DMS114 treated with DMSO at 0.1 percent for 48 hours (cell line): ENCODE measurements at regions not wholly inside any gene's neighbourhood (a gene's known extent, or its start where the extent isn't known, plus 50 kb on each side); places are given as distances from the start of the nearest gene placed in this dataset.
"Not testable (repeated sequence)": the region's sequence is repeated elsewhere in the genome, so short reads cannot be mapped to it uniquely, and the experiment has no call there.

Experiments used
- DNase-seq: peaks from one replicate; lab custom pipeline; 2025; ENCODE audit not compliant: unreplicated experiment; lab: John Stamatoyannopoulos, UW

DNA sequence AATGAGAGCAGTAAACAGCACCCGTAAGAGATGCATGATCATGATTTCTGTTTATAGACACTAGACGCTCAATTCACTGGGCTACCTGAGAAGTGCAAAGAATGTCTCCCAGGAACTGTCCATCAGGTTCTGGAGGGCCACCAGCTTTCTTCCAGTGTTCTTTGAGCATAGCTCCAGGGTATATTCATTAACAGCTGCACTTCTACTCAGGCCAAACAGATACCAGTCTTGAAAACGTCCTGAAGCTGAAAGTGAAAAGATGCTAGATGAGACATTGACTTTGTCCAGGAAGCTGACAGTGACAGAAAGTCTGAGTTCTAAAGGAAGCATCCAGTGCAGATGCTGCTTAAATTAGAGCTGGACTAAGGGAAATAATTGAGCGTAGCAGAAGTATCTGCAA, 488.7 kb upstream of the TYRP1 start:
- no peak for DNase-seq

DNA sequence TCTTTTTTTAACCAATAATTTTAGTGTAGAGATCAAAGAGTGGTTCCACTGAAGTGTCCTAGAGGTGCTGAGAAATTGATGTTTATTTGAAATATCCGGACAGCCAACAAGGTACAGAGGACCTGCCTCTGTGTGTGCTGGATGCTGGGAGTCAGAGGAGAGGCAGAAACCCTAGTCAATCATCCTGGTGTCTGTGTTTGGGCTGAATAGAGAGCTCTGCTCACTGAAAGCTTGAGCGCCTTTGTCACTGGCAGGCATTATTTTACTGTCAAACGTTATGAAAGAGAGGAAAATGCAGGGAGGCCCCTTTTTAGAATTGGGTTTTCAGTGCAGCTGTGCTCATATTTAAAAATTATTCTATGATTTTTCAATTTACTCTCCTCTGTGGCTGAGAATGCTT, 480.3 kb upstream of the TYRP1 start:
- no peak for DNase-seq

DNA sequence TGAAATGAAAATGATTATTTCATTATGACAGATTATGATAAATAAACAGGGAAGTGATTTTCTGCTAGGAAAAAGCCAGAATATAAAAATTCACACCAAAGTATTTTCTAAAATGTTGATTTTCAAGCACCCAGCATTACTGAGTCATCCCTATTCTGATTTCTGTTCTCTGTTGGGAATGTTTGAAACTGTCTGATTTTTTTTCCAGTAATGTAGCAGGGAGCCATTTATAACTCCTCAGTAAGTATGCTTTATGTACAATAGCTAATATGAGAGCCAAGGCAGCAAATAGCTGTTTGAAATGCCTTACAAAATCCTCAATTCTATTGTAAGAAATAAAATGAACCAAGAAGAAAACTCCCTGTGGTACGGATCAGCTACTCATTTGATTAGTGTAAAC, 471.7 kb upstream of the TYRP1 start:
- no peak for DNase-seq

DNA sequence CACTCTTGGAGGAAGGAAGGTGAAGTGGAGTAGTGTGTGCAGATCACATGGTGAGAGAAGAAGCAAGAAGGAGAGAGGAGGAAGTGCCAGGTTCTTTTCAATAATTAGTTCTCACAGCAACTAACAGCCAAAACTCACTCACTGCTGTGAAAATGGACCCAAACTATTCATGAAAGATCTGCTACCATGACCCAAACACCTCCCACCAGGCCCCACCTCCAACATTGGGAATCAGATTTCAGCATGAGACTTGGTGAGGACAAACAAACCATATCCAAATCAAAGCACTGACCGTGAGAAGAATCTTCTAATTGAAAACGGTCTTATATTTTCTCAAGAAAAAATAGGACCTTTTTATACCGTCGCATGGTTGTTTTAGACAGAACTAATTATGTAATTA, 468.7 kb upstream of the TYRP1 start:
- DNase-seq, result no peak

DNA sequence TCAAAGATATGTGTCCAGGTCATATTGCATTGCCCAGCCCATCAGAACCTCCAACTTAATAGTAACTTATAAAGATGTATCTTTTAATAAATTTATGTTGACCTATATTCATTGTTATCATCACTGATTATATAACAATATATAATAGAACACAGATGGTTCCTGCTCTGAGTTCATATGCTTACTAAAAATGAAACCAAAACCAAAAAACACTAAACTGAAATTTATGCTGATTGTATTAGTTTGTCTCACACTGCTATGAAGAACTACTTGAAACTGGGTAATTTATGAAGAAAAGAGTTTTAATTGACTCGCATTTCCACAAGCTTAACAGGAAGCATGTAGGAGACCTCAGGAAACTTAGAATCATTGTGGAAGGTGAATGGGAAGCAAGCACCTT, 462.5 kb upstream of the TYRP1 start:
- no peak for DNase-seq

DNA sequence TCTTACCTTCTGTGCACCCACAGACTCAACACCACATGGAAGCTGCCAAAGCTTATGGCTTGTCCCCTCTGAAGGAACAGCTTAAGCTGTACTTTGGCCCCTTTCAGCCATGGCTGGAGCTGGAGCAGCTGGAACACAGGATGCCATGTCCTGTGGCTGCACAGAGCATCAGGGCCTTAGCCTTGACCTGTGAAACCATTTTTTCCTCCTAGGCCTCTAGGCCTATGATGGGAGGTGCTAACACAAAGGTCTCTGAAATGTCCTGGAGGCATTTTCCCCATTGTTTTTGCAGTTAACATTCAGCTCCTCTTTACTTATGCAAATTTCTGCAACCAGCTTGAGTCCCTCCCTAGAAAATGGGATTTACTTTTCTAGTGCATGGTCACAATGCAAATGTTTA, 461.4 kb upstream of the TYRP1 start:
- no peak for DNase-seq

DNA sequence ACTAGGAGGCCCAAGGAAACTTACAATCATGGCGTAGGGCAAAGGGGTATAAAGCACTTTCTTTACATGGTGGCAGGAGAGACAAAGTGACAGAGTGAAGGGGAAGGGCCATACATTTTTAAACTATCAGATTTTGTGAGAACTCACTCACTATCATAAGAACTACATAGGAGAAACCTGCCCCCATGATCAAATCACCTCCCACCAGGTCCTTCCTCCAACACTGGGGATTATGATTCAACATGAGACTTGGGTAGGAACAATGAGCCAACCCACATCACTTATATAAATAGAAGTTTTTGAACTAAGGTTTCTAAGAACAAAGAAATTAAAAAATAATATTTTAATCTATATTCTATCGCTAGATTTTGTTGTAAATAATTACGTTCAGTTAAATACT, 460.3 kb upstream of the TYRP1 start:
- no peak for DNase-seq

DNA sequence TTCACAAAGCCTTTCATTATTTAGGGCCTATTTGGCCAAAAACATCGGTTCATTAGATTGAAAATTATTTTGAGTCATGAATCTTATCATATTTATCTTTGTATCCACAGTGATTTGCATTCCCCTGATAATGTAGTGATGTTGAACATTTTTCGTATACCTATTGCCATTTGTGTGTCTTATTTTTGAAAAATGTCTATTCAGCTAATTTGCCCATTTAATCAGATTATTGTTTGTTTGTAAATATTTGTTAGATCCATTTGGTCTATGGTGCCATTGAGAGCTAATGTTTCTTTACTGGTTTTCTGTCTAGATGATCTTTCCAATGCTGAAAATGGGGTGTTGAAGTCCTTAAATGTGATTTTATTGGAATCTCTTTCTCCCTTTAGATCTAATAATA, 439.2 kb upstream of the TYRP1 start:
- DNase-seq, result no peak

DNA sequence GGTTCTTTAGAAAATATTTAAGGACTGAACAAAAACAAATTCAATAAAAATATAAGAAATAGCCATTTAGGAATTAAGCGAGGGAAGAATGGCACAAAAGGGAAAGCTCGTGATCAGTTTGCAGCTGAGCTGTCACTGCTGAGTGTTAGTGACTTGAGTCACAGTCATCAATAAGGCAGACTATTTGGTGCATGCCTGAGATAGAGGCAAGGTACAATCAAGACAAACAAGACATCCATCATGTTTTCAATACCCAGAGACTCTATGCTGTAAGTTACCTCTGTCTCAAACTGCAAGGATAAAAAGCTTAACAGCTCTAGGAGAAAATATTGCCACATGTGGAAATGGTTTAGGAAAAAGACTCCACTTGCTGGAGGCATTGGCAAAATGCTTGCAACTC, 426.4 kb upstream of the TYRP1 start:
- no peak for DNase-seq

DNA sequence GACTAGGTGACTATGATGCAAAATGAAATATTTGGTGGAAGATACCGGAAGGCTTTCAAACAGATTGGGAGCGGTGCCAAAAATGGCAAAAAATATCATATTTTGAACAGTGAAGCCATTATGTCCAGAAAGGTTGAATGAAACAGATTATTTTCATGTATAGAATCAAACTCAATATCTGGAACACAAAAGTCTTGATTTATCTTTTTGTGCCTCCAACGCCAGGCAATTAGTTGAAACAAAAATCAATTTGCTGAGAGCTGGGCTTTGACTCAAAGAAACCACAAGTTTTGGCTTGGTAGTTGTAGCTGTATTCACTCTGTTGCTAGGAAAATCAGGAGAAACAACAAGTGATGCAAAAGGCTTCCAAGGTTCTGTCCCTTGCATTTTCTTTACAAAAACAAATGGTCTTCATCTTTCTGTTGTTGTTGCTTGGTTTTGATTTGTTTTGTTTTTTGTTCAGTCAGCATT, 421.7 kb upstream of the TYRP1 start:
- DNase-seq, result no peak

DNA sequence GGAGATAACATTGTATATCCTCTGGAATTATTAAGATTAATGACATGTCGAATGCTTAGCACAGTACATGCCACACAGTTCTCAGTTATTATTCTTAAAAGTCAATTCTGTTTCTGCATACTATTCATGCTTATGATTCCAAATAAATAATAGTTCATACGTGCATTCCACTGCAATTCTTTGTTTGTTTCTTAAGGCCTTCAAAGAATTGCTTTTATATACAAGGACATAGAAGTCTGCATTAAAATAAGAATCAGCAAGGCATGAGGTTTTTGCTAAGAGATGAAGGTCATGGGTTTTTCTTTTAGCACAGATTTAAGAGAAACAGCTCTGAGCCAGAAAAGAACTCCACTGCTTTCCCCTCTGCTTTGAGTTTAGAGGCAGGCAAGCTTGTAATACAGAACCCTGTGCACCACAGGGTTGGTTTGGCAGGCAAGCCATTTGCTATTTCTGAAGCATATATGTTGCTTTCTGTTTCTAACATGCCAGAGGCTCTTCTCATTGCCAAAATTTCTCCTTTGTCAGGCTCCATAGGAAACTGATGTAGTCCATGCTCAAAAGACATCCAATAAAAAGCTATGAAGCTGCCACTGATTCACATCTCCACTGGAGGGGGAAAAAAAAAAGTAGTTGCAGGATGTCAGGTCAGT, 420.6 kb upstream of the TYRP1 start:
- no peak for DNase-seq

DNA sequence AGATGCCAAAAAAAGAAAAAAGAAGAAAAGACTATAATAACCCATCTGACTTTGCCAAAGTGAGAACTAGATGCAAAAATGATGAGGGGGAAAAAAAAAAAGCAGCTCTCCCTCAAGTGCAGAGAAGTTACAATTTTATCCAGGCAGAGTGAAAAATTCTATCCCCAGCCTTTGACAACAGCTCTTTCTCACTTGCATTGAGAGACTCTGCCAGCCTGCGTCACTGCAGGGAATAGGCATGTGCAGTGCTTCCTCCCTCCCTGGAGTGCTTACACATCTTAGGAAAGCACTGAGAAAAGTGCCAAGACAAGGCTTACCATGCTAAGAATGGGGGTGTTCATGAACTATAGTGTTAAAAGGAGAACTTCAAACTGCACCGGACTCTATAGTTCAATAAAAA, 418.6 kb upstream of the TYRP1 start:
- DNase-seq, result no peak

DNA sequence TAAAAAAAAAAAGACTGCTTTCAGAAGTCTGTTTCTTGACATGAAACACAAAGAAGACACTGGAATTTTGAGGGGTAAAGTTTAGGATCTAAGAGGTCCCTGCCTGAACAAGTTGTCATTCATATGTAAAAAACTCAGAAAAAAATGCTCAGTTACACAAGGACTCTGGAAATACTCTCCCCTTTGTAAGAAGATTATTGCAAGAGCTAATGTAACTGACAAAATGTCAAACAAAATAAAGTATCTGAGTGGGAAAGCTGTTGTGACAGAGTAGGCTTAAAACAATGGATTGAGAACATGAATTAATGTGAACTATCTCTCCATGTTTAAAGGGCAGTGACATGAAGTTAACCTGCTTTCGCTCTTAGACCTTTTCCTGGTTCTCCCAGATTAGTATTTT, 416.7 kb upstream of the TYRP1 start:
- no peak for DNase-seq

DNA sequence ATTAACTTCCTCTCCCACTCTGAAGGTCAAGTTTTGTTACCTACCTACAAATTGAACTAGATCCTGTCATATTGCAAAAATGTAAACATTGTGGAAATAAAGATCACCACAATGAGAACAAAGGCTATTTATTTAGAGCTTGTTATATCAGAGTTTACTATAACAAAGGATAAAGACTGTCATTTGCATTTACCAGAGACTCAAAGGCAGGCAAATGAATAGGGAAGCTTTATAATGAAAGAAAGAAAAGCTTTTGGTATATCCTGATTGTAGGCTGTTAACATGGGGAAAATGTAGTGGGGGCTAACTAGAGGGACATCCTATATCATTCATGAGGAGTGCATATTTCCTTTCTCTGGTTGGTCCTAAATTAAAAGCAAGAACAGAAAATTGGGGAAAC, 403.5 kb upstream of the TYRP1 start:
- DNase-seq, result no peak

DNA sequence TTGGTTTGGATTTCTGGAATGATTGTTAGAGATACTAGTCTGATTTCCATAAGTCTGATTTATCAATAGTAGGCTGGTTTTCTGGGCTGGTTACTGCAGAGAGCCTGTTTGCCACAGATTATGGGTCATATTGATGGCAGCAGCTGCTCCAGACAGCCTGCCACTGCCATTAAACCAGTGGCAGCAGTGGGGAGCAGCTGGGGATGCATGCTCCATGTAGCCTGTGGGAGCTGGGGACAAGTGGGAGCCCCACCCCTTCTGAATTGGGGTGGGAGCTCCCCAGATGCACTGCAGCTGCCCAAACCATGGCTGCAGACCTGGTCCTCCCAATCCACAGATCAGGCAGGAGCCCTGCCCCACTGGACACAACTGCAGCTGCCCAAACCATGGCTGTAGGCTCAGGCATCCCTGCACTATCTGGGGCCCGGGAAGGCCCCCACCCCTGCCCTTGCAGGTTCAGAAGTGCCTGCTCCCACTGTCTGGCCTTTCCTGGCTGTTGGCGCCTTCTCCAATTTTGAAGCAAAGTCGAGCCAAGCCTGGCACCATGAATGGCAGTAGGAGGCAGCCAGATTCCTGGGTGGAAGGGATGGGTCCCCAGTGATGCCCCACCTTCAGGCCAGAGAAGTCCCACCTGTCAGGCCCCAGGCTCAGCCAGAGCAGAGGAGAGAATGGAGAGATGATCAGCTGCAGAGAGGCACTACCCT, 402.9 kb upstream of the TYRP1 start:
- no peak for DNase-seq

DNA sequence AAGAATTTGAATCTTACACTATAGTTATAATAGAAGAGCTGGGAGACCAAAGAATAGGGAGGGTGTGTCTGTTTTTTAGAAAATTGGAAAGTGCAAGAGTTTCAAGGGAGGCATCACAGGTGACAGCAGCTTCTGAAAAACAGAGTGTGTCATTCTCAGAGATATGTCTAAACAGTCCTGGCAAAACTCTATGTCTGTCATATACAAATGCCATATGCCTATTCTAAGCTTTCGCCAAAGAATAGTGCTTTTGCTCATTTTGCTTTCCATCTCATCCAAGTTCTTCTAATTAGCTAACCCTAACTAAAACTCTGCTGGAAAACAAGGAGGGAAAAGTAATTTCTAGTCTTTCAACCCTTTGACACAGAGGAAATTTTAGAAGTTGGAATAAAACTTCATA, 388.0 kb upstream of the TYRP1 start:
- no peak for DNase-seq

DNA sequence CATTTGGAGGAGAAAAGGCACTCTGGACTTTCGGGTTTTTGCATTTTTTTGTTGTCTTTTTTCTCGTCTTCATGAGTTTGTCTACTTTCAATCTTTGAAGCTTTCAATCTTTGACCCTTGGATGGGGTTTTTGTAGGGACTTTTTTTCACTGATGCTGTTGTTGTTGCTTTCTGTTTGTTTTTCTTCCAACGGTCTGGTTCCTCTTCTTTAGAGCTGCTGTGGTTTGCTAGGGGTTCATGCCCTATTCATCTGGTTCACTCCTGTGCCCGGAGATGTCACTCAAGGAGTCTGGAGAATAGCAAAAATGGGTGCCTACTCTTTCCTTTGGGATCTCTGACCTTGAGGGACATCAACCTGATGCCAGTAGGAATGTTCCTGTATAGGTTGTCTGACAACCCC, 378.6 kb upstream of the TYRP1 start:
- DNase-seq, result no peak

DNA sequence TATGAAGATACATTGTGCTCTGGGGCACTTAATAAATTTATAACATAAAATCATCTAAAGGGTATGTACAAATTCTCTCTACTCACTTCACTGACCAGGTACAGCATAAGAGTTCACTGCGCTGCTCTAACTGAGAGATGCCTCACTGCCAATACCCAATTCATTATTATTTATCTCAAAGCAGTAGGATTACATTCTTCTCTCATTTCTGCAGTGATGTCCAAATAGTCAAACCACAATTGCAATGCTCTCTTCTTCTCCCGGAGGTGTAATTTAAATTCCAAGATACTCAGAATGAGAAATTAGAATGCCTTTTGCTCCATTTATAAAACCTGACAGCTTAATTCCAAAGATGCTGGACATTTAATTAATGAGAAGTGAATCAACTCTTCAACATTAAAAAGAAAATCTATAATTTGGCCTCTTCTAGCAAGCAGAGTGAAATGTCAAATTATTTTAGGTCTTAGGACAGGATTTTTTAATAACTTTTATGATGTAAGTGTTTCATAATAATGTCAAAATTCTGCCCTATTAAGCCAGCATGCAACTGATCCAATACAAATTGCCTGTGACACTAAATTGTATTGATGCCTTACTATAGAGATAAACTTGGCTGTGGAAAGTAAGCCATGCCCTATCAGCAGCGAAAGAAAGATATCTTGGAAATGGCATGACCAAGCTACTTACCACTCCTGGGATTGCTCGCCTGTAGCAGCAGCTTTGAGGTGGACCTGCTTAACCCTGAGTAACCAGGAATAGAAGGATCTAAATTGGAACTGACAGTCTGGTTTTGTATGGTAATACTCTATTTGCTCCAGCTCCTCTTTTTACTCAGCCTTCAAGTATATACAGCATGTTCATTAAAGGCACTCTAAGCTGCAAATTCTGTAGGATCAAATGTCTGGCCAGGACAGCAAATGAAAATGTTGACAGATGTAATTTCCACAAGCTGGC, 374.2 kb upstream of the TYRP1 start:
- DNase-seq, result no peak

DNA sequence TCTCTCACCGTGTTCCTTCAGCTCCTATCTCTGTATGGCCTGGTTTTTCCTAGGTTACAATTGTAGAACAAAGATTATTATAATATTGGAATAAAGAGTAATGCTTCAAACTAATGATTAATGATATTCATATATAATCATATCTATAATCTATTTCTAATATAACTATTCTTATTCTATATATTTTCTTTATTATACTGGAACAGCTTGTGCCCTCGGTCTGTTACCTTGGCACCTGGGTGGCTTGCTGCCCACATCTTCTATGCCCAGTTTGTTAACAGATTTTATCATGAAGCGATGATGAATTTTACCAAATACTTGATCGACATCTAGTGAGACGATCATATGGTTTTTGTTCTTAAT, 363.6 kb upstream of the TYRP1 start:
- no peak for DNase-seq

DNA sequence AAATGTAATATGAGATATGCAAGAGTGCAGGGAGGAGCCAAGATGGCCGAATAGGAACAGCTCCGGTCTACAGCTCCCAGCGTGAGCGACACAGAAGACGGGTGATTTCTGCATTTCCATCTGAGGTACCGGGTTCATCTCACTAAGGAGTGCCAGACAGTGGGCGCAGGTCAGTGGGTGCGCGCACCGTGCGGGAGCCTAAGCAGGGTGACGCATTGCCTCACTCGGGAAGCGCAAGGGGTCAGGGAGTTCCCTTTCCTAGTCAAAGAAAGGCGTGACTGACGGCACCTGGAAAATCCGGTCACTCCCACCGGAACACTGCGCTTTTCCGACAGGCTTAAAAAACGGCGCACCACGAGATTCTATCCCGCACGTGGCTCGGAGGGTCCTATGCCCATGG, 359.2 kb upstream of the TYRP1 start:
- DNase-seq, result not testable (repeated sequence)

DNA sequence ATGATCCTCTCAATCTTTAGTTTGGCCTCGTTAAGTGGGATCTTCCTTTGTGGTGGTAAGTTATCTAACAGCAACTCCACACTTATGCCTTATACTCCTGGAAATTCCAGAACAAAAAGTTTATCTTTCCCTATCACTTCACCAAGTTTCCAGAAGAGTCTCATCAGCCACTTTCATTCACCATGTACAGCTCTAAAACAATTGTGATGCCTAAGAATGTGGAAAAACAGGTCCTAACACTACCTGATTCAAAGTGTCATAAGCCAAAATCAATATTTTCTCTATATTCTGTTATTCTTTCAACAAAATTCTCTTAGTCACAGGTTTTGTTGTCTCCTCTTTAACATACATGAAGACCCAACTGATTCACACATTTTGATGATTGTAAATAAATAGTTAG, 342.4 kb upstream of the TYRP1 start:
- DNase-seq, result no peak
